SU-DHL-6 (cell line): ENCODE measurements at regions not wholly inside any gene's neighbourhood (a gene's known extent, or its start where the extent isn't known, plus 50 kb on each side); places are given as distances from the start of the nearest gene placed in this dataset.

Source experiments
- H2AFZ ChIP-seq: fragments of 200-600 bp; sonication (generic); 2 replicates; pipeline ENCODE4 v1.6.1; 2014; ENCODE audit warnings: low read depth, mild to moderate bottlenecking, moderate library complexity, mixed read lengths, antibody characterized with exemption, low read length; ENCODE audit not compliant: severe bottlenecking
- H3F3A ChIP-seq: fragments of 200-600 bp; shearing (Covaris generic); 2 replicates; pipeline ENCODE4 v1.6.0; 2016; ENCODE audit warnings: antibody characterized with exemption, mild to moderate bottlenecking; ENCODE audit not compliant: insufficient read depth
- H3K27ac ChIP-seq: fragments of 200-600 bp; sonication (generic); 2 replicates; pipeline ENCODE4 v1.5.1; 2016; ENCODE audit warnings: low read depth, mild to moderate bottlenecking, low read length, moderate library complexity, mixed read lengths
- H3K27me3 ChIP-seq: fragments of 200-600 bp; sonication (generic), shearing (Covaris generic); 2 replicates; pipeline ENCODE4 v1.6.0; 2014; ENCODE audit warnings: mild to moderate bottlenecking, low read length
- H3K36me3 ChIP-seq: fragments of 200-600 bp; sonication (generic); 2 replicates; pipeline ENCODE4 v1.6.1; 2014; ENCODE audit warnings: mild to moderate bottlenecking, low read length, mixed read lengths
- H3K4me2 ChIP-seq: fragments of 300-600, 200-600 bp; shearing (Covaris generic), sonication (generic); 2 replicates; pipeline ENCODE4 v1.6.0; 2014; ENCODE audit warnings: low read length, low read depth, mild to moderate bottlenecking; ENCODE audit not compliant: poor library complexity, severe bottlenecking
- H3K4me3 ChIP-seq: fragments of 200-600 bp; sonication (generic); 2 replicates; pipeline ENCODE4 v1.5.1; 2014; ENCODE audit warnings: antibody characterized with exemption, low read length, mild to moderate bottlenecking, mixed read lengths; ENCODE audit not compliant: insufficient read depth, poor library complexity, severe bottlenecking
- H3K79me2 ChIP-seq: fragments of 200-600 bp; sonication (generic); 2 replicates; pipeline ENCODE4 v1.6.1; 2014; ENCODE audit warnings: mild to moderate bottlenecking, low read length, moderate library complexity; ENCODE audit not compliant: insufficient read depth
- H3K9ac ChIP-seq: fragments of 200-600 bp; sonication (generic); 2 replicates; pipeline ENCODE4 v1.7.0; 2014; ENCODE audit warnings: mild to moderate bottlenecking, low read length
- H3K9me2 ChIP-seq: fragments of 200-600 bp; sonication (generic); replicated peaks from 2 replicates; pipeline ENCODE4 v1.6.1; 2014; ENCODE audit warnings: low read length; ENCODE audit not compliant: insufficient read depth
- H3K9me3 ChIP-seq: fragments of 200-600 bp; sonication (generic); 2 replicates; pipeline ENCODE4 v1.6.1; 2014; ENCODE audit warnings: low read length, mixed read lengths; ENCODE audit not compliant: insufficient read depth
- H4K20me1 ChIP-seq: fragments of 200-600 bp; sonication (generic); 2 replicates; pipeline ENCODE4 v1.6.1; 2014; ENCODE audit warnings: low read depth, mild to moderate bottlenecking, antibody characterized with exemption, low read length, moderate library complexity, mixed read lengths
- EZH2phosphoT487 ChIP-seq: fragments of 200-600 bp; sonication (generic), shearing (Covaris generic); conservative IDR thresholded peaks from 2 replicates; pipeline ENCODE4 v1.6.1; 2018; ENCODE audit warnings: mild to moderate bottlenecking, antibody characterized with exemption, low read length, moderate library complexity, mixed read lengths
- TF ChIP-seq, protein P1 (sequence below): fragments of 200-600 bp; sonication (generic); IDR thresholded peaks from one replicate; pipeline ENCODE4 v1.5.1; 2017; ENCODE audit warnings: antibody characterized with exemption, mild to moderate bottlenecking, low read length, moderate library complexity; ENCODE audit not compliant: insufficient read depth, poor library complexity, severe bottlenecking

DNA sequence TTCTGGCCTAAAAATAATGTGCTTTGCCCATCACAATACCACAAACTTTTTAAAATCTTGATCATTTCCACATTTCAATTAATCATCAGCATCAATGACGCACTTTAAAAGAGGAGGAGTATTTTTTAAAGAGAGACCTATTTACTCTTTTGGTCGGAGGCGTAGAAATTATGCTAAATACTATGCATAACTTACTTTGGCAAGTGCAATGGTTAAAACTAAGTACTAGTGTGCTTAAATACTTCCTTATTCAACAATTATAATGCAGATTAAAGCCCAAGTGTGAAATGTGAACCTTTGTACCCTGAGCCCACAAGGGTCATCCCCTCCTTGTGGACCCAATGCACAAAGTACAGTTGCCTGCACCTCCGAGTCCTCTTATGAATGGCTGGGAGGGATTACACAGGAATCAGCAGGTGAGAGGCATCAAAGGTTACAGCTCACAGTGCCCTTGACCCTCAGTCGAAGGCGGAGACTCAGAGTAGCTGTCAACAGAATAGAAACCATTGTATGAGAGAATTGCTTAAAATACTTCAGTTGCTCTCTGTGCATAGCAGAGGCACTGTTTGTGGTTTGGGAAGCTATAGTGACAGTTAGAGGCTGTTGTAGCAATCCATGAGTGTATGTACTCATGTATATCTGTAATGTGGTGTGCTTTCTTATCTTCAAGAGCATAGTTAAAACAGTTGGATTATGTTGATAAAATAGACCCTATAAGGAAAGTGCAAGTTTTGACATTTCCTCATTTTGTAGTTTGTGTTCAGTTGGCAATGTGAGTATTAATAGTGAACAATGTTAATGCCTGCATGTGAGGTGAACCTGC is 151.7 kb upstream of the ITGA4 start:
- Histone ChIP-seq H3K27ac (peak overlapping the region; percentile 98), H3K9me2 (no peaks in the 10 kb centered on the region), H3K9ac (peak overlapping the region; percentile 42), H4K20me1 (no peaks in the 10 kb centered on the region), H3K79me2 (no peaks in the 10 kb centered on the region), H3K4me2 (peak overlapping the region; percentile 92), H3K4me3 (peak overlapping the region; percentile 35), H3K9me3 (no peaks in the 10 kb centered on the region), H3K27me3 (no peaks in the 10 kb centered on the region), H2AFZ (peak overlapping the region; percentile 88), H3K36me3 (no peaks in the 10 kb centered on the region), H3F3A (peaks cover 48% of the 10 kb centered on the region)
- TF ChIP-seq EZH2phosphoT487, result no peak
- TF ChIP-seq, protein P1, sequence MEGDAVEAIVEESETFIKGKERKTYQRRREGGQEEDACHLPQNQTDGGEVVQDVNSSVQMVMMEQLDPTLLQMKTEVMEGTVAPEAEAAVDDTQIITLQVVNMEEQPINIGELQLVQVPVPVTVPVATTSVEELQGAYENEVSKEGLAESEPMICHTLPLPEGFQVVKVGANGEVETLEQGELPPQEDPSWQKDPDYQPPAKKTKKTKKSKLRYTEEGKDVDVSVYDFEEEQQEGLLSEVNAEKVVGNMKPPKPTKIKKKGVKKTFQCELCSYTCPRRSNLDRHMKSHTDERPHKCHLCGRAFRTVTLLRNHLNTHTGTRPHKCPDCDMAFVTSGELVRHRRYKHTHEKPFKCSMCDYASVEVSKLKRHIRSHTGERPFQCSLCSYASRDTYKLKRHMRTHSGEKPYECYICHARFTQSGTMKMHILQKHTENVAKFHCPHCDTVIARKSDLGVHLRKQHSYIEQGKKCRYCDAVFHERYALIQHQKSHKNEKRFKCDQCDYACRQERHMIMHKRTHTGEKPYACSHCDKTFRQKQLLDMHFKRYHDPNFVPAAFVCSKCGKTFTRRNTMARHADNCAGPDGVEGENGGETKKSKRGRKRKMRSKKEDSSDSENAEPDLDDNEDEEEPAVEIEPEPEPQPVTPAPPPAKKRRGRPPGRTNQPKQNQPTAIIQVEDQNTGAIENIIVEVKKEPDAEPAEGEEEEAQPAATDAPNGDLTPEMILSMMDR, result no peak

DNA sequence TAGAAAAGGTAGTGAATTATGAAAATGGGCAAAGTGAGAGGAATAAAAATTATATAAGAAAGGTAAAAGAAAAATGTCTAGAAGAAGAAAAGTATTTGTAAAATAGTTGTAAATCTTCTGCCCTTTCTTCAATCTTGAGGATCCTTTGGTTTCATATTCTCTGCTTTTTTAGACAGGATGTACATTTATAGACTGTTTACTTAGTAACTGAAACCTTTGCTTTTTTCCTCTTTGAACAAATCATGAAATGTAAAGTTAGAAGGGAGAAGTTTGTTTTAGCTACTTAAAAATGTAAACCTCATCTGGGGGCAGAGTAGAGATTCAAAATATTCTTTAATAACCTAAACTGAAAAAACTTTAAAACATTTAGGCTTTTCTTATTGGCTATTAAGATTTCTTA is 150.4 kb upstream of the ITGA4 start:
- no peaks in the 10 kb centered on the region for H3K79me2 ChIP-seq
- no peaks in the 10 kb centered on the region for H3K36me3 ChIP-seq
- H3F3A ChIP-seq, result peaks cover 59% of the 10 kb centered on the region
- H4K20me1 ChIP-seq, result no peaks in the 10 kb centered on the region
- peak overlapping the region; percentile 98 for H3K27ac ChIP-seq
- no peak overlapping the region for H2AFZ ChIP-seq
- no peaks in the 10 kb centered on the region for H3K9me2 ChIP-seq
- no peak for TF ChIP-seq EZH2phosphoT487
- TF ChIP-seq, protein P1, result no peak
- no peaks in the 10 kb centered on the region for H3K27me3 ChIP-seq
- peak overlapping the region; percentile 42 for H3K9ac ChIP-seq
- H3K4me2 ChIP-seq, result peak overlapping the region; percentile 92
- H3K4me3 ChIP-seq, result peak overlapping the region; percentile 35
- H3K9me3 ChIP-seq, result no peaks in the 10 kb centered on the region

DNA sequence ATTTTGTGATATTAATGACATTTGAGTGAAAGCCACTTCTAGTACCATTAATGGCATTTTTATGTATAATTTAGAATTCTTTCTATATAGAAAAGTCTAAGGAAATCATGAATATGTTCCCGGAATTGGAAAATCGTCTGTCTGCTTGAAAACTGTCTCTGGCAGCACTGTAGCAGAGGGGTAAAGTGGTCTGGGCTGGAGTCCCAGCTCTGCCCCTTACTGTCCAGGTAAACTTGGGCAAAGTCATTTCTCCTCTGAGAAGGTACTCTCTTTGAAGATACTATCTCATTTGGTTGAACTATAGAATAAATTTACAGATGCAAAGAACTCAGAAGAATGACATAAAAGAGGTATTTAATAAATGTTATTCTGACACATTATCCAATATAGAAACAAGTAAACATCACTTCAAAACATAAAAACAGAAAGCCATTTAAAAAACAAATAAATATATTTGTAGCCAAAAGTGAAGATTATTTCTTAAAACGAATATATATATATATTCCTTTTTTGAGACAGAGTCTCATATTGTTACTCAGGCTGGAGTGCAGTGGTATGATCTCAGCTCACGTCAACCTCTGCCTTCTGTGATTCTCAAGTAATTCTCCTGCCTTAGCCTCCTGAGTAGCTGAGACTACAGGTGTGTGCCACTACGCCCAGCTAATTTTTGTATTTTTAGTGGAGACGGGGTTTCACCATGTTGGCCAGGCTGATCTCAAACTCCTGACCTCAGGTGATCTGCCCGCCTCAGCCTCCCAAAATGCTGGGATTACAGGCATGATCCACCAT is 149.8 kb upstream of the ITGA4 start:
- Histone ChIP-seq H3K9me2 (no peaks in the 10 kb centered on the region), H3K79me2 (no peaks in the 10 kb centered on the region), H4K20me1 (no peaks in the 10 kb centered on the region), H3K27me3 (no peaks in the 10 kb centered on the region), H3K4me2 (peak overlapping the region; percentile 92), H2AFZ (peak overlapping the region; percentile 62), H3K4me3 (peak overlapping the region; percentile 35), H3K36me3 (no peaks in the 10 kb centered on the region), H3F3A (peaks cover 64% of the 10 kb centered on the region), H3K9ac (peak overlapping the region; percentile 42), H3K27ac (peak overlapping the region; percentile 98), H3K9me3 (no peaks in the 10 kb centered on the region)
- no peak for TF ChIP-seq EZH2phosphoT487
- TF ChIP-seq, protein P1, result no peak
